Astrocyte (in vitro differentiated cells and primary cell): ENCODE measurements at regions not wholly inside any gene's neighbourhood (a gene's known extent, or its start where the extent isn't known, plus 50 kb on each side); places are given as distances from the start of the nearest gene placed in this dataset.

ENCODE experiments used
- EZH2 ChIP-seq: IDR thresholded peaks from 2 replicates; pipeline ENCODE4 v1.6.1; 2012; ENCODE audit warnings: mild to moderate bottlenecking, low read length, inconsistent platforms; ENCODE audit not compliant: insufficient read depth
- TF ChIP-seq, protein P1 (sequence below): IDR thresholded peaks from 2 replicates; pipeline ENCODE4 v1.5.1; 2011; ENCODE audit warnings: low read depth, mild to moderate bottlenecking, inconsistent platforms, low read length, moderate library complexity; ENCODE audit not compliant: insufficient read depth

- TF ChIP-seq, protein P1, sequence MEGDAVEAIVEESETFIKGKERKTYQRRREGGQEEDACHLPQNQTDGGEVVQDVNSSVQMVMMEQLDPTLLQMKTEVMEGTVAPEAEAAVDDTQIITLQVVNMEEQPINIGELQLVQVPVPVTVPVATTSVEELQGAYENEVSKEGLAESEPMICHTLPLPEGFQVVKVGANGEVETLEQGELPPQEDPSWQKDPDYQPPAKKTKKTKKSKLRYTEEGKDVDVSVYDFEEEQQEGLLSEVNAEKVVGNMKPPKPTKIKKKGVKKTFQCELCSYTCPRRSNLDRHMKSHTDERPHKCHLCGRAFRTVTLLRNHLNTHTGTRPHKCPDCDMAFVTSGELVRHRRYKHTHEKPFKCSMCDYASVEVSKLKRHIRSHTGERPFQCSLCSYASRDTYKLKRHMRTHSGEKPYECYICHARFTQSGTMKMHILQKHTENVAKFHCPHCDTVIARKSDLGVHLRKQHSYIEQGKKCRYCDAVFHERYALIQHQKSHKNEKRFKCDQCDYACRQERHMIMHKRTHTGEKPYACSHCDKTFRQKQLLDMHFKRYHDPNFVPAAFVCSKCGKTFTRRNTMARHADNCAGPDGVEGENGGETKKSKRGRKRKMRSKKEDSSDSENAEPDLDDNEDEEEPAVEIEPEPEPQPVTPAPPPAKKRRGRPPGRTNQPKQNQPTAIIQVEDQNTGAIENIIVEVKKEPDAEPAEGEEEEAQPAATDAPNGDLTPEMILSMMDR, result no peak
- TF ChIP-seq EZH2, result no peak
Observed at GRCh38 chr13:111860231-111860552, 206.8 kb upstream of the SOX1 start.
